ENCODE measurements at regions not wholly inside any gene's neighbourhood (a gene's known extent, or its start where the extent isn't known, plus 50 kb on each side); places are given as distances from the start of the nearest gene placed in this dataset.
"Not testable (repeated sequence)": the region's sequence is repeated elsewhere in the genome, so short reads cannot be mapped to it uniquely, and the experiment has no call there.

DNA sequence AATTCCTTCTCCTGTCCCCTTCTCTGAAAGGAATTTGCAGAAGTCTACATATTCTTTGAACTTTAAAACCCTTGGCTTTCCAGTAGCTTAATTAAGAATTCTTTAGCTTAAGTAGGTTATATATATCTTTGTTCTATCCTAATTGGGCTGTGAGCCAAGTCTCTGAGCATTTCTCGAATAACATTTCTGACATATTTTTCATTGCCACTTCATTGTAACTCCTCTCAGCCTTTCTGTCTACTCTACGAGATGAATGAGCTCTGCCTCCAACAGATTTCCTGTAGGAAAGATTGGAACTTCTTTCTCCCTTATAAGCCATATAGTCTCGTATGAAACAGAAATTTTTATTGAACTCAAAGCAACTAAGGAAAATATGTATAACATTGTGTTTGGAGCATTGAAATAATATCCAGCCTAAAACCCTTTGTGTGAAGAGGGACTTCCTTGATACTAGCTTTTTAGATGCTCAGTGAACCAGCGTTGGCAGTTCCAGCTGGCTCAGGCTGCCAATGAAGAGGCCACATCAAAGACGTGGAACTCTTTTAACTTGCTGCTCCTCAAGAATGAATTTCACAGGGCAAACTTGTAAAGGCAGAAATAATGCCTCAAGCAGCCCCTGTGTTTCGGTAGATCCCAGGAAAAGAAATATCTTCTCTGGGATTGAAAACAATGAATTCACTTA is 87.7 kb upstream of the NOX3 start:
- DNase-seq, result no peak

DNA sequence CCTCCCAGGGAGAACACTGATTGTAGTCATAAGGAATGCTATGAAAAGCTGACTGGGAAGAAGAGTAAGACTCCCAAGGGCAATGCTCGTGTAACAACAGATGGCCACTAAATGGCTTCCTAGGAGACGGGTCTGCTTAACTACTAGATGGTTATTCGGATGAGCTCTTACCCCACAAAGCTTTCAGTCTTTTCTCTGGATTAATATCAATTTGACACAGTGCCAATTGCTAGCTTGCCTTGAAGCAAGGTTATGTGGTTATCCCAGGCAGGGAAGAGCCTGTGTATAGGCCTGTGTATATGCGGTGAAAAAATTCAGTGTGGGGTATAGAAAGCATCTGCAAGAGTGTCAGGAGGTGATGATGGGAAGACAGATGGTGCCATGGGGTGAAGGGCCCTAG is 86.4 kb upstream of the NOX3 start:
- DNase-seq, result no peak

DNA sequence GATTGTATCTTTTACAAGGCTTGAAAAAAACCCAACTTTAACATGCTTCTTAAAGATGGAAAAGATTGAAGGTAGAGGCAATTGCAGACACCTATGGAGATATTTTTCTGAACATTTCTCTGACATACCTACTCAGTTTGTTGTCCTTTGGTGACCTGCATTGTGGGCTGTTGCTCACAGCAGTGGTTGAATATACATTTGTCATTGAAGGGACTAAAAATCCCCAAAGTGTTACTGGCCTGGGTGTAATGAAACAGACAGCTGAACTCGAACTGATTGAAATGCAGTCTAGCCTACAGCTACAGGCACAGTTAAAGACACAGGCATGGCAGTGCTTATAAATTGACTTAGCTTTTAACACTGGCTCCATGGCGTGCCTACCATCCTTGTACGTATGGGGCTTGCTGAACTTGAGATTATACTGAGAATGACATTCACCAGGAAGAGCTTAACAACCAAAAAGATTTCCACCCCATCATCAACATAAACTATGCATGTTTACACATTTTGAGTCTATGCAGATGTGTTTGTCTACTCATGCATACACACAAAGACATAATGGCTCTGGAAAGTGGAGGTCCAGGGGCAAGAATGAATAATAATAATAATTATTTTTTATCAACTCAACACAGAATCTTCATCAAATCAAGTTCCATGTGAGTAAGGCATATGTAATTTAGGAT is 83.2 kb upstream of the NOX3 start:
- DNase-seq, result no peak

DNA sequence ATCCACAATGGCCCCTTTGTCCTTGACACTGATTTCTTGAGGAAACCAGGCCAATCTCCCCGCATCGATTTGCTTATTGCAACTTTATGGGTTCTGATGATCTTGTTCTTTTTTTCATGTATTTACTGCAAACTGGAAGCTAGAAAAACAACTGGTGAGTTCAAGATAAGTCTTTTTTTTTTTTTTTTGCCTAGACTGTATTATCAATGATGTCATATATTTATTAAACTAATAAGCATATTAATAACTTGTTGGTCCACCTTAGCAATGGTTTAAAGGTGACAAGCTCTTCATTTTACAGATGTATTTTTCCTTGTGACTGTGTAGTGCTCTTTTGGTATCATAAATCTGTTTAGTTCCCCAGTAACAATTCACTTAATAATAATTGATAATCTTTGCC is 79.0 kb upstream of the NOX3 start:
- no peak for DNase-seq

DNA sequence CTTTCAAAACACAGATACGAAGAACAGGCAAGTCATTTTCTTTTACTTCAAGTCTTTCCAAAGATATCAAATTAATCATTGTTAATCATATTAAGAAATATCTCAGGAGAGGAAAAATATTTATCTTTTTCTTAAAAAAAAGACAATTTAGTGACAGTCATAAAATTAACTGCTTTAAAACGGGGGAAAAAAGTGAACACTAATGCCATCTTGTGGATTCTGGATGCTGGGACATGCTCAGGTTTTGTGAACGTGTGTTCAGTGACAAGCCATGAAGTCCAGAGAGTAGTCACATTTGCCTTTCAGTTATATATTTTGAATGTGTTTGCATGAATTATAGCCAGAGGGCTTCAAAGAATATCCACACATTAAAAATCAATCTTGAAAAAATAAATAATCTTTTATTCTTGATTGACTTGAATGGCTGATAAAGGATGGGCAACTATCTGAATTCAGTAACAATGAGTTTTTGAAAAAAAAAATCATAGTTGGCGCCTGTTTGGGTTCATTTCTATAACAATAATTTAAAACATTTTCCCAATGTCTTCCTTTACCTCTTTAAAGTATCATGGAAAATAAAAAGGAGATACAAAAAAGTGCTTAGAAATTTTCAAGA is 74.7 kb upstream of the NOX3 start:
- peak; percentile 59 for DNase-seq

DNA sequence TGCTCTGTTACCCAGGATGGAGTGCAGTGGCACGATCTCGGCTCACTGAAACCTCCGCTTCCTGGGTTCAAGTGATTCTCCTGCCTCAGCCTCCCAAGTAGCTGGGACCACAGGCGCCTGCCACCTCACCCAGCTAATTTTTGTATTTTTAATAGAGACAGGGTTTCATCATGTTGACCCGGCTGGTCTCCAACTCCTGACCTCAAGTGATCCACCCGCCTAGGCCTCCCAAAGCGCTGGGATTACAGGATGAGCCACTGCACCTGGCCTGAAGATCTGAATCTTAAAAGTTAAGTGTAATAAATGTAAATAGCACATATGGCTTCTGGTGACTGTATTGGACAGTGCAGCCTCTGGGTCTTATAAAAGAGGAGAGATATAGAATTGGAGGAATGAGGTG is 74.2 kb upstream of the NOX3 start:
- not testable (repeated sequence) for DNase-seq

DNA sequence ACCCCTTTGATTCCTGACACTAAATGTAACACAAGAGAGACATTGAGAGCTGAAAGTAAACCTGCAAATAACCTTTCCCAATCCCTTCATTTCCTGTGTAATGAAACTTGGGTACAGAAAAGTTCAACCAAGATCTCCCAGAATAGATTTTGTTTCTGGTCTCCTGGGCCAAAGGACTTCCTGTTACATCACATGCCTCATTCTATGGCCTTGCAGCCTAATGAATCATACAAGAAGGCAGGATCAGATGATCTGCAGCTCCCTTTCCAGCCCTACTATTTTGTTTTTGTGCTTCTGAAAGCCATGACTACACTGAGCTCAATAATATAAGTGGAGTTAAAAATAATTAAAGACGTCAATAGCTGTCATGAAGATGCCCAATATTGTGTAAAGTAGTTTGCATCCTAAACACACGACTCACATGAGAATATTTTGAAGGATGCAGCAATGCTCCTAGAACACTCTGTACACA is 73.4 kb upstream of the NOX3 start:
- peak; percentile 8 for DNase-seq

DNA sequence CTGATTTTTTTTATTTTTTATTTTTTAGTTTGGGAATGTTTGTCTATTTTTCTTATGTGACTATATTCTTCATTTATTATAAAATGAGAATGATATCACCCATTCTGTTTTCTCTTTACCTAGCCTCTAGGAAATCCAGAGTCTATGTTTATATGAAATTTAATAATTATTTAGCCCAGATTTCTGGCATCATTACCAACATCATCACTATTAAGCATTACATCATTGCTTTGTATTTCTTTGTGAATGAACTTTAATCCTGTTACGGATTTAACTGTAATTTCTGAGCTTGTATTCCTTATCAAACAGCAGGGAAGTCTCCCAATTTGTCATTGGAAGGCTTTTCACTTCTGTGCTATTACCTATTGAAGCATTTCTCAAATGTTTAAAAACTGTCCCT is 72.7 kb upstream of the NOX3 start:
- DNase-seq, result no peak

DNA sequence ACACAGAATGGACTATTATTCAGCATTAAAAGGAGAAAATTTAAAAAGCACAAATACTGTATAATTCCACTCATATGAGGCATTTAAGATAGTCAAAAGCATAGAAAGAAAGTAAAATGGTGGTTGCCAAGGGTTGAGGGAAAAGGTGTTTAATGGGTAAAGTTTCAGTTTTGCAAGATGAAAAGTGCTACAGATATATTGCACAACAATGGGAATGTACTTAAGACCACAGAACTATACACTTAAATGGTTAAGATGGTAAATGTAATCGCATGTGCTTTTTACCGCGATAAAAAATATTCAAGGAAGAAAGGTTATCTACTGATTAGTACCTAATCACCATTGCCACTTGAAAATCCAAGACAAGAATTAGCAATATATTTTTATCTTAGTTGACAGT is 71.8 kb upstream of the NOX3 start:
- DNase-seq, result no peak

DNA sequence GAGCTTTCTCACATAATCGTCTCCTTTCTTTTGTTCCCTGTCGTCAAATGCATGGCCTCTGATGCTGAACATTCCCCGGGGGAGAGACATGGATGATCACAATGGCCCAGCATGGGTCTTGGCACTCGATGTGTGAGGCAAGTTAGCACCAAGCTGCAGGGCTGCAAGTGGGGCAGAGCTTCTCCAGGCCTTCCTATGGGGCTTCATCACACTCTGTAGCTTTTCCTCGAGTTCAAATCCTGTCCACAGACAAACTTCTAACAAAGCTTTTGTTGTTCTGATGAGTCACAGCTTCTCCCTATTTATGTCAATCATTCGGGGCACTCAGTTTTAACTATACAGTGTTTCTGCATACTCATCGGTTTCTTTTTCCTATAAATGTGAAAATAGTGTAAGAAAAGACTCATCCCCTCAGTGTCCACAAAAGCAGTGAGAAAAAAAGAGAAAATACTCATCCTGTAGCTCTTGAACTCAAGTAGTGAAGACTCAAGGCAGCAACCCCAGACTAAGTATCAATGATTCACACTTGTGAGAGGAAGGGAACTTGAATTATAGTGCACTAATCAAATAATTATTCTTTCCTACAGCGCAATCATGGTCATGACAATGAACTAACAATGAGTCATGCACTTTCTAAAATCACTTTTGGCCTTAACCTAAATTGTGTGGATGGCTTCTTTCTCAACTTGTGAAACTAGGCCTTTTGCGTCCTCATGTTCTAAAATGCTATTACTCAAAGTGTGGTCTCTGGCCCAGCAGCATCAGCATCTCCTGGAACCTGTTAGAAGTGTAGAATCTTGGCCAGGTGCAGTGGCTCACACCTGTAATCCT is 68.4 kb upstream of the NOX3 start:
- peak; percentile 96 for DNase-seq

DNA sequence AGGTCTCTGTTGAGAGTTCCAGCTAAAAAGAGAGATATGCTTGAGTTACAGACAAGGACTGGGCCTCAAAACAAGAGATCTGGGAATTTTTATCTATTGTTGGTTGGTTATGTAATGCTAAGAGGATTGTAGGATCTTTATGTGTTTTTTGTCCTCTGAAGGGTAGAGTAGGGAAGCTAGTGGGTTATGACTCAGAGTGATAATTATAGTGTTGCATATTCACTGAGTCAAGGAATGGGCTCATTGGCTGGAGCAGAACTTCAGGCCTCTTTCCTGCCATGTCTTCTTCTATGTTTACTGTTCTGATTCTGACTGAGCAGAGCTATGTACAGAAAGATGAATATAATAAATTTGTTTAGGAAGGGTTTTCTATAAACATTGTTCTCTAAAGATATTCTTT is 66.1 kb upstream of the NOX3 start:
- no peak for DNase-seq

DNA sequence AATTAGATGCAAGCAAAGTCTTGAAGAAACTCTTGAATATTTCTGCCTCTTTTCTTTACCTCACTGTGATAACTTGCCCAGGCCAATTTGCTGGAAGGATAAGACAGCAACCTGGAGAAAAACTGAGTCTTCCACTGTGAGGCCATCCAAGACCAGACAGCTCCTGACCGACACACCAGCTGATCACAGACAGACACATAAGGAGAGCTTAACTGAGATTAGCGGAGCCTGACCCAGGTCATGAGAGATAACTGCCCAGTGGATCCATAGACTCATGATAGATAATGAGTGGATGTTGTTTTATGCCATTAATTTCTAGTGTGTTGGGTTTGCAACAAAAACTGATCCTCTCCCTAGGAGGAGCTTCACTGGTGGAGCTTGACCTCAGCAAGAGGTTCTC is 64.4 kb upstream of the NOX3 start:
- no peak for DNase-seq

DNA sequence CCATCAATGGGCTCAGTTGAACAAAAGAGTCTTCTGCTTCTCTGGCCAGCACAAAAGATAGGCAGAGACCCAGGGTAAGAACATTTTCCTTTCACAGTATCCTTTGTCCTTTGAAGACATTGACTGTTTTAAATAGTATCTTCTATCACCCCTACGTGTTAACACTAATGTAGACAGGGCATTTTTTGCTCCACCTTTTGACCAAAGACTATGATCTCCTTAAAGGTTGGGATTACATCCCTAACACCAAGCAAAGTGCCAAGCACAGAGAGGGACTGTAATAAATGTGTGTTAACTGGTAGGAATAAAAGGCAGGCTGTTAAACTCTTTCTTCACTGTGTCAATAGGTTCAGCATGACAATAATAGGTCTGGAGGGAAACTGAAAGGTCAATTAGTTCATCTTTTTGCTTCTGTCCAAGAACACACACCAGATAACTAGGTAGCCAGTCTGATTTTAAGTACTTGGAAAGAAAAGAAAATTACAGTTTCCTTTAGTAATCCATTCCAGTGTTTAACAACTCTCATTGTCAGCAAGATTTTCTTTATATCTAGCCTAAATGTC is 63.6 kb upstream of the NOX3 start:
- peak; percentile 72 for DNase-seq

DNA sequence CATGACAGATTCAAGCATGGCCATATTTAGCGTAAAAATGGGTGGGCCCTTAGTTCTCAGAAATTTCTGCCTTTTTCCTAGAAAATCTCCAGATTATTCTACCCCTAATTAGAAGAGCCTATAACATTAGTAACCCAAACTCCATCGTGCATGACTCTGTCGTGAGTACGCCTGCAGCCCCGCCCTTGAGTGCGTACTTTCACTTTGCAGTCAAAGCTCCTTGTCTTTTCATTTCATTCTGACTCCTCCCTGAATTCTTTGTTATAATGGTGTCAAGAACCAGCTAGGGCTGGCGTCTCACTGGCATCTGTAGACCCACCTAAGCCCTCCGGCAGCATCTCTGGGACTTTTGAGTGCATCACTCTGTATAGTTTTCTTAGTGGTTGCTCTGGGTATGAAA is 61.7 kb upstream of the NOX3 start:
- DNase-seq, result no peak

DNA sequence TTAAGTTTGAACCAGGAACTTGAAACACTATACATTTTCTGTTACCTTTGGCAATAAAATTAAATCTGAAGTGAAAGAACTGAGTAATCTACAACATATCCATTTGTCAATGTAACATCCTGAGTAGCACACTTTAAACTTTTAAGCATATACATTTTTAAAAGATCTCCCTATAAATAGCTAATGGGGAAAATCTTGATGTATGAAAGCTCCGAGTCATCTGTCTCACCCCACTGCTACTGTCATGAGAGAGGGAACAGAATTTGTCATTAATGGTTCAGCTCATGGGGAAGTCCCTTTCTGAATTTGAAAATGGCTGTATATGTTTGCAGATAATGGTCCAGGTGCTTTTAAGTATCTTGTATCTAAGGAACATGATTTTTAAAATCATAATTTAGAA is 55.2 kb upstream of the NOX3 start:
- DNase-seq, result no peak

DNA sequence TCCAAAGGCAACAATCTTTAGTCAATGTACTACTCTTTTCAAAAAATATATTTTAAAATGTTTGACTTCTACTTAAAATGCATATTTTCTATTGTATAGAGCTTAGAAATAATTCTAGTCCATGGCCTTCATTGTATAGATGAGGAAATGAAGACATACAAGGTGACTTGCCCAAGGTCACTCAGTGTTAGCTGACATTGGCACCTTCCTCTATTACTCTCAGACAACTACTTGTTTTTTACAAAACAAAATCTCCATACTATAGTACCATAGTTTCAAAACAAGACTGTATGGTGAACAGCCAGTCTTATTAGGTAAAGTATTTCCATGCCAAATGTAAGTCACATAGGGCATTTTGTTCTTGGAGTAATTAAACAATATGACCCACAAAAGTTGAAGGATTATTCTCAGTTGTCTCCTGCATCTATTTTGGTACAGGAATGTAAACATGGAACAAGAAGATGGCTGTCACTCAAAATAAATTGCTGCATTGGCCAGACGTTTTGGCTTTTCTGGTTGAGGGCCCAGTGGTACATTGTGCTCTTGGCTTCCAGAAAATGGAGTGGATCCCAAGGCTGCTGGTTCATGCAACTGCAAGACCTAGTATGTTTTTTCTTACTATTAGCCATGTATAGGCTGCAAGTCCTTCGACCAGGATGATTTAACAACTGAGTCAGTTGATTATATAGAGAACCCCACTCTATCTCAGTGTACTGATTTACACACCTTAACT is 54.3 kb upstream of the NOX3 start:
- no peak for DNase-seq

DNA sequence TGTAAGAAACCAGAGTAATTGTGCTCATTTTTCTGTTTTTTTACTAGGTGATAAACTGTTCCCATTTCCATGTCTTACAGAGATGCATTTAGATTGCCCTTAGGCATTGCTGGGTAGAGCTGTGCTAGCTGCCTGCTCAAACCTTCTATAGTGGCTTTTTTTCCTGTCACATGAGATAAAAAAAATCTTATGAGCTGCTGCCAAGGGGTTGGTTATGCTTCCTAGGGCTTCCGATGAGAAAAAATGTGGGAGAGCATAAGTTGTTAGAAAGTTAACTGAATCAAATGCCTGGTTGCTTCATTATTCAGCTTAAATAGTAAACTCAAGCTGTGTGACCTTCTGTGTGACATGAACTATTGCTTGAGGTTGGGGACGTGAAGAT is 50.0 kb upstream of the NOX3 start:
- no peak for DNase-seq

All from NCI-H146 (cell line).